ENCODE measurements at regions not wholly inside any gene's neighbourhood (a gene's known extent, or its start where the extent isn't known, plus 50 kb on each side); places are given as distances from the start of the nearest gene placed in this dataset.
"Not testable (repeated sequence)": the region's sequence is repeated elsewhere in the genome, so short reads cannot be mapped to it uniquely, and the experiment has no call there.

GRCh38 chr4:64756016-64756415 is 346.8 kb upstream of the TECRL start:
- intact Hi-C loops (cut with DNase I), result no loop called here
- no peaks in the 10 kb centered on the region for H3K36me3 ChIP-seq
- TF ChIP-seq EP300 (IDR thresholded peaks at IDR 0.05) (no peak), POLR2AphosphoS5 (IDR thresholded peaks at IDR 0.05) (no peak), POLR2A (IDR thresholded peaks at IDR 0.05) (no peak)
- TF ChIP-seq, protein P1, sequence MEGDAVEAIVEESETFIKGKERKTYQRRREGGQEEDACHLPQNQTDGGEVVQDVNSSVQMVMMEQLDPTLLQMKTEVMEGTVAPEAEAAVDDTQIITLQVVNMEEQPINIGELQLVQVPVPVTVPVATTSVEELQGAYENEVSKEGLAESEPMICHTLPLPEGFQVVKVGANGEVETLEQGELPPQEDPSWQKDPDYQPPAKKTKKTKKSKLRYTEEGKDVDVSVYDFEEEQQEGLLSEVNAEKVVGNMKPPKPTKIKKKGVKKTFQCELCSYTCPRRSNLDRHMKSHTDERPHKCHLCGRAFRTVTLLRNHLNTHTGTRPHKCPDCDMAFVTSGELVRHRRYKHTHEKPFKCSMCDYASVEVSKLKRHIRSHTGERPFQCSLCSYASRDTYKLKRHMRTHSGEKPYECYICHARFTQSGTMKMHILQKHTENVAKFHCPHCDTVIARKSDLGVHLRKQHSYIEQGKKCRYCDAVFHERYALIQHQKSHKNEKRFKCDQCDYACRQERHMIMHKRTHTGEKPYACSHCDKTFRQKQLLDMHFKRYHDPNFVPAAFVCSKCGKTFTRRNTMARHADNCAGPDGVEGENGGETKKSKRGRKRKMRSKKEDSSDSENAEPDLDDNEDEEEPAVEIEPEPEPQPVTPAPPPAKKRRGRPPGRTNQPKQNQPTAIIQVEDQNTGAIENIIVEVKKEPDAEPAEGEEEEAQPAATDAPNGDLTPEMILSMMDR (IDR thresholded peaks at IDR 0.05), result no peak
- H3K4me3 ChIP-seq, result no peak overlapping the region
- H3K27ac ChIP-seq, result no peak overlapping the region
- H3K27me3 ChIP-seq, result no peaks in the 10 kb centered on the region
- no peaks in the 10 kb centered on the region for H3K4me1 ChIP-seq
- WGBS, 2 donors, result 32 to 41% methylated on average over 2 of the region's 2 CpGs
- no peaks in the 10 kb centered on the region for H3K9me3 ChIP-seq
- DNase-seq, result no peak

GRCh38 chr4:64747919-64748715 is 338.9 kb upstream of the TECRL start:
- WGBS, 2 donors, result 90 to 93% methylated on average over 21 of the region's 21 CpGs
- Histone ChIP-seq H3K9me3 (no peaks in the 10 kb centered on the region), H3K27ac (no peak overlapping the region), H3K36me3 (no peaks in the 10 kb centered on the region), H3K4me1 (no peaks in the 10 kb centered on the region), H3K27me3 (no peaks in the 10 kb centered on the region), H3K4me3 (no peak overlapping the region)
- no peak for DNase-seq
- TF ChIP-seq EP300 (IDR thresholded peaks at IDR 0.05), result no peak
- TF ChIP-seq POLR2AphosphoS5 (IDR thresholded peaks at IDR 0.05), result no peak
- no peak for TF ChIP-seq POLR2A (IDR thresholded peaks at IDR 0.05)
- TF ChIP-seq, protein P1 (IDR thresholded peaks at IDR 0.05), result no peak
- intact Hi-C loops (cut with DNase I), result no loop called here

DNA sequence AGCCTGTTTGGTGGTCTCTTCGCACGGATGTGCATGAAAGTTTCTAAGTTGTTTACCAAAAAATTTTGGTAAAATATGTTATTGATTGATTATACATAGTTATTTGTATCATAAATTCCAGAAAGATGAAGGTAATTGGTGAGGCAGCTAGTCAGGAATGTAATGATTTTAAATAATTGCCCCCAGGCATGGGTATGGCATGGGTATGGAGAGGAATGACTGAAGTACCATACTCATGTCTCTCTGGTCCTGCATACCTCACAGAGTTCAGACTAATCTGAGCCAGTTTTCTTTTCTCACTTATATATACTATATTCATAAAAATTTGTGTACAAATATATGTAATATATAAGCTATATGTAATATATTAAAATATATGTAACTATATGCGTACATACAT is 329.0 kb upstream of the TECRL start:
- H3K36me3 ChIP-seq, result no peaks in the 10 kb centered on the region
- 84 to 91% methylated on average over 3 of the region's 3 CpGs for WGBS, 2 donors
- no peak overlapping the region for H3K27ac ChIP-seq
- no peaks in the 10 kb centered on the region for H3K4me1 ChIP-seq
- H3K9me3 ChIP-seq, result no peaks in the 10 kb centered on the region
- H3K4me3 ChIP-seq, result no peak overlapping the region
- no peaks in the 10 kb centered on the region for H3K27me3 ChIP-seq
- no peak for TF ChIP-seq POLR2AphosphoS5 (IDR thresholded peaks at IDR 0.05)
- TF ChIP-seq, protein P1 (IDR thresholded peaks at IDR 0.05), result no peak
- TF ChIP-seq EP300 (IDR thresholded peaks at IDR 0.05), result no peak
- TF ChIP-seq POLR2A (IDR thresholded peaks at IDR 0.05), result no peak
- intact Hi-C loops (cut with DNase I), result no loop called here
- DNase-seq, result no peak

GRCh38 chr4:64737854-64738138 is 328.5 kb upstream of the TECRL start:
- H3K36me3 ChIP-seq; H3K4me1 ChIP-seq; H3K4me3 ChIP-seq; H3K27ac ChIP-seq; DNase-seq; H3K9me3 ChIP-seq; H3K27me3 ChIP-seq; intact Hi-C loops (cut with DNase I): not testable (repeated sequence)
- WGBS, 2 donors, result 57 to 82% methylated on average over 2 of the region's 2 CpGs

DNA sequence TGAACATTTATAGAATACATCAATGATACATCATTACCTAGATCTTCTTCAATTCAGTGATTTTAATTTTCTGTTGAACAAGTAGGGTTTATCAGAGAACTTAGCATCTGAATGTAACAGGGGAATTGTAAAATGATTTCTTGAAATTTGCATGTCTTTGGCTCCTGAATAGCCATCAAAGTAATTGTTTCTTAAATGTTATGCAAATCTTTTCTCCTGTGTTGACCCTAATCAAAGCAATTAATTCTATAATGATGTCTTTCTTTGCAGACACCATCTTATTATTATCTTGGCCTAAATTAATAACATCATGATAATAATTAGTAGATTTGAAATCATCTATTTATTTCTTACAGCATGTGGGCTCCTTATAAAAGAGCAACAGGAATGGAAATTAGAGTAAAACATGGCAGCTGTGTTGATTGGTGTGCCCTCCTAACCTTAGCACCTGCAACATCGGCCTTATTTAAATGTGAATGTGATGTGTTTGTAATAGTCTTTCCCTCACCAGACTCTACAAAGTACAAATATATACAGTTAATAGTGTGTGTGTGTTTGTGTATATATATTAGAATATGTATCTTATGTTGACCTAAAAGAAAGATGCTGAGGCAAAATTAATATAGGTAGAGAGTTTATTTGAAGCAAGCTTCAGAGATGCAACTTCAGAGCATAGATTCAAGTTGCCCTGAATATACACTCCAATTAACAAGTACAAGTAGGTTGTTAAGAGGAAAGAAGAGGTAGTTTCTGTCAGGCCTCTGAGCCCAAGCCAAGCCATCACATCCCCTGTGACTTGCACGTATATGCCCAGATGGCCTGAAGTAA is 328.0 kb upstream of the TECRL start:
- Histone ChIP-seq H3K4me1 (no peaks in the 10 kb centered on the region), H3K36me3 (no peaks in the 10 kb centered on the region), H3K27ac (no peak overlapping the region), H3K27me3 (no peaks in the 10 kb centered on the region), H3K9me3 (no peaks in the 10 kb centered on the region), H3K4me3 (no peak overlapping the region)
- 72 to 86% methylated on average over 2 of the region's 2 CpGs for WGBS, 2 donors
- TF ChIP-seq EP300 (IDR thresholded peaks at IDR 0.05) (no peak), POLR2A (IDR thresholded peaks at IDR 0.05) (no peak), POLR2AphosphoS5 (IDR thresholded peaks at IDR 0.05) (no peak)
- TF ChIP-seq, protein P1 (IDR thresholded peaks at IDR 0.05), result no peak
- DNase-seq, result no peak
- intact Hi-C loops (cut with DNase I), result no loop called here
